Kidney (tissue), 13 donors: ENCODE measurements at regions not wholly inside any gene's neighbourhood (a gene's known extent, or its start where the extent isn't known, plus 50 kb on each side); places are given as distances from the start of the nearest gene placed in this dataset.

Experiments used
- DNase-seq, 5 donors: peaks; one replicate each; pipeline ENCODE4 v3.0.0-alpha.2; 2013 to 2020
- FAIRE-seq: peaks from 2 replicates; lab custom pipeline; 2012; peaks lifted over from hg19 to GRCh38; lab: Jason Lieb, UNC
- H3K27ac ChIP-seq, 2 donors: one replicate each; pipeline ENCODE4 v1.7.0; 2013; ENCODE audit warnings: low read depth in 2 of 2, low read length in 2 of 2, inconsistent platforms in 1 of 2
- H3K27me3 ChIP-seq: one replicate; pipeline ENCODE4 v1.7.1; 2013; ENCODE audit warnings: low read length, inconsistent platforms; ENCODE audit not compliant: control insufficient read depth, insufficient read depth
- H3K36me3 ChIP-seq, 3 donors: one replicate each; pipeline versions ENCODE4 v1.7.0 to v1.7.1; 2013; ENCODE audit warnings: low read length in 3 of 3, control low read depth in 1 of 3, inconsistent platforms in 1 of 3; ENCODE audit not compliant: insufficient read depth in 3 of 3, control insufficient read depth in 2 of 3
- H3K4me1 ChIP-seq, 3 donors: one replicate each; pipeline versions ENCODE4 v1.7.0 to v1.7.1; 2013; ENCODE audit warnings: low read length in 3 of 3, inconsistent platforms in 1 of 3, low read depth in 1 of 3; ENCODE audit not compliant: control insufficient read depth in 2 of 3, insufficient read depth in 2 of 3
- H3K4me3 ChIP-seq, 3 donors: one replicate each; pipeline versions ENCODE4 v1.7.0 to v1.8.1; 2013; ENCODE audit warnings: low read length in 3 of 3, control low read depth in 1 of 3, inconsistent platforms in 1 of 3
- H3K9ac ChIP-seq, 3 donors: one replicate each; pipeline versions ENCODE4 v1.7.0 to v1.7.1; 2013; ENCODE audit warnings: low read length in 3 of 3, control low read depth in 1 of 3, inconsistent platforms in 1 of 3
- H3K9me3 ChIP-seq, 3 donors: one replicate each; pipeline versions ENCODE4 v1.7.0 to v1.7.1; 2013; ENCODE audit warnings: low read length in 3 of 3, control low read depth in 1 of 3, inconsistent platforms in 1 of 3; ENCODE audit not compliant: control insufficient read depth in 2 of 3, insufficient read depth in 1 of 3
- intact Hi-C: fragments of 100-400 bp; cut with DNase I; formaldehyde crosslinking; loops from one replicate; pipeline ENCODE4 v1.11.1; 2022
- TF ChIP-seq, protein P1 (sequence below): IDR thresholded peaks from 3 replicates; pipeline ENCODE4 v1.5.1; 2012; ENCODE audit warnings: mild to moderate bottlenecking, moderate library complexity, borderline replicate concordance; ENCODE audit not compliant: insufficient read depth; ENCODE audit errors: extremely low read depth
- donor health status: control.
- donor health status: control.
- donor health status: control.
- donor health status: control.
- donor health status: control.
- donor health status: DM: yes; HTN: yes; CAD: no.
- donor health status: Normal renal cell carcinoma (clear cell type).

DNA sequence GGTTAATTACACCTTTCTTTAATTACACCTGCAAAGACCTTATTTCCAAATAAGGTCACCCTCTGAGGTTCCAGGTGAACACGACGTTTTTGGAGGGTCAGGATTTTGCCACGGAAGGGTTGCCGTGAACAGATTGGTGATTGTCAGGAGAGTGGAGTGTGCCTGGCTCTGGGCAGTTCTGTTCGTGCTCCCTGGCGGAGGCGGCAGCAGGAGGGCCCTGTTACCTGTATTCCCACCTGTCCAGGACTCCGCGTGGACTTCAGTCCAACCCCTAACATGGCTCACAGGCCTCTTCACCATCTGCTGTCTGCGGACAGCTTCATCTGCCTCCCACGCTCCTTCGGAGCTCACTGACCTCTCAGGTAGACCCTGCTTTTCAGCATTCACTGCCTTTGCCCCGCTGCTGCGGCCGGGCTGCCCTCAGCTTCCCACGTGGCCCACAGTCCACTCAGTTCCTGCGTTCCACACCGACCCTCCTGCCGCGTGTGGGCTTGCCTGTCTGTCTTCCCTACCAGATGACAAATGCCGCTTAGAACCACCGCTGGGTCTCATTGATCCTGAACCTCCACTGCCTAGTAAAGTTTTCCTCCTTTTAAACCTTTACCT, 187.5 kb upstream of the DIO3 start:
- H3K4me3 ChIP-seq: no peak overlapping the region
- no peaks in the 10 kb centered on the region for H3K9me3 ChIP-seq
- no peaks in the 10 kb centered on the region for H3K36me3 ChIP-seq
- no peaks in the 10 kb centered on the region for H3K4me1 ChIP-seq
- TF ChIP-seq, protein P1, sequence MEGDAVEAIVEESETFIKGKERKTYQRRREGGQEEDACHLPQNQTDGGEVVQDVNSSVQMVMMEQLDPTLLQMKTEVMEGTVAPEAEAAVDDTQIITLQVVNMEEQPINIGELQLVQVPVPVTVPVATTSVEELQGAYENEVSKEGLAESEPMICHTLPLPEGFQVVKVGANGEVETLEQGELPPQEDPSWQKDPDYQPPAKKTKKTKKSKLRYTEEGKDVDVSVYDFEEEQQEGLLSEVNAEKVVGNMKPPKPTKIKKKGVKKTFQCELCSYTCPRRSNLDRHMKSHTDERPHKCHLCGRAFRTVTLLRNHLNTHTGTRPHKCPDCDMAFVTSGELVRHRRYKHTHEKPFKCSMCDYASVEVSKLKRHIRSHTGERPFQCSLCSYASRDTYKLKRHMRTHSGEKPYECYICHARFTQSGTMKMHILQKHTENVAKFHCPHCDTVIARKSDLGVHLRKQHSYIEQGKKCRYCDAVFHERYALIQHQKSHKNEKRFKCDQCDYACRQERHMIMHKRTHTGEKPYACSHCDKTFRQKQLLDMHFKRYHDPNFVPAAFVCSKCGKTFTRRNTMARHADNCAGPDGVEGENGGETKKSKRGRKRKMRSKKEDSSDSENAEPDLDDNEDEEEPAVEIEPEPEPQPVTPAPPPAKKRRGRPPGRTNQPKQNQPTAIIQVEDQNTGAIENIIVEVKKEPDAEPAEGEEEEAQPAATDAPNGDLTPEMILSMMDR: no peak
- no peaks in the 10 kb centered on the region for H3K27me3 ChIP-seq
- DNase-seq (no peak), FAIRE-seq (no peak)
- intact Hi-C loops: no loop called here
- H3K27ac ChIP-seq: no peak overlapping the region
- no peak overlapping the region for H3K9ac ChIP-seq

DNA sequence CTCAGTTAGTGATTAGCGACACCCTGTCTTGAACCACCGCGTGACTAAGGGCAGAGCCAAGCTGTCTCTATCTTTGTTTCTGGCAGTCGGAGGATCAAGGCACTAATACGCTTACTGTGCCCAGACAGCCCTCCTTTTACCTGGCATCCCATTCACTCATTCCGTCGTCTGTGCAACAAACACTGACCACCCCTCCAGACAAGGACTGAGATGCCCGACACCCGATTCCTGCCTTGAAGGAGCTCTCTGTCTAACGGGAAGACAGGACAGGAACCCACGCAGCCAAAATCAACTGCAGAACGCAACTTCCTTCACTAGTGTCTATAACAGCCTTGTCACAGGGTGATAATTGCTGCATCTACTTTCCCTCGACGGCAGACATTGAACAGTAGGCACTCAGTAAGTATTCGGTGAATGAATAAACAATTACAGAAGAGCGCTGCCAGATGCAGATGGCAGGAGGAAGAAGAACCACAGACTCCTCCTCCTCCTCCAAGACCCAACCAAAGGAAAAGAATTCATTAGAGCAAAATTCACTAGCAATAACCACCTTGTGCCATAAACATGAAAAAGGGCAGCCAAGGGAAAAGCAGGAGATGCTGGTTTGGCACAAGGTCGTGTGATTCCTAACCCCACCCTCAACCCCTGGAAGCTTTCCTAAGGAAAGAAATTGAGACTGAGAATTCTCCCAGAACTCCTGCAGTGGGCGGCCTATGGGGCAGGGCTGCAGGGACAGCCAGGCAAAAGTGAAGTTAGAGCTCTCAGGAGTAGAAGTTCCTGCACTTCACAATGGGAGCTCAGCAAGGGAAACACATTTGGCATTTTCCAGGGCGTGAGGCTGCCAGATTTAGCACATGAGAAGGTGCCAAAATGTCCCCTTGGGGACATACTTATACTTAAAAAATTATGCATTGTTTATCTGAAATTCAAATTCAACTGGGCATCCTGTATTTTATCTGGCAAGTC, 186.6 kb upstream of the DIO3 start:
- Histone ChIP-seq H3K27ac (no peak overlapping the region), H3K4me1 (no peaks in the 10 kb centered on the region), H3K36me3 (no peaks in the 10 kb centered on the region), H3K9ac (no peak overlapping the region), H3K9me3 (no peaks in the 10 kb centered on the region), H3K27me3 (no peaks in the 10 kb centered on the region), H3K4me3 (no peak overlapping the region)
- TF ChIP-seq, protein P1: no peak
- DNase-seq (no peak), FAIRE-seq (no peak)
- intact Hi-C loops: no loop called here

GRCh38 chr14:101377069-101377468, 184.2 kb upstream of the DIO3 start:
- intact Hi-C loops: no loop called here
- no peaks in the 10 kb centered on the region for H3K27me3 ChIP-seq
- TF ChIP-seq, protein P1: no peak
- H3K36me3 ChIP-seq: no peaks in the 10 kb centered on the region
- no peak overlapping the region for H3K9ac ChIP-seq
- H3K9me3 ChIP-seq: peaks cover 0 to 2% (median 0%) of the 10 kb centered on the region in 3 donors
- no peak overlapping the region for H3K4me3 ChIP-seq
- H3K4me1 ChIP-seq: no peaks in the 10 kb centered on the region
- no peak for FAIRE-seq
- no peak overlapping the region for H3K27ac ChIP-seq
- DNase-seq: peak in 1 of 5 donors; percentile 8
